HEK293T (cell line): ENCODE measurements at regions not wholly inside any gene's neighbourhood (a gene's known extent, or its start where the extent isn't known, plus 50 kb on each side); places are given as distances from the start of the nearest gene placed in this dataset.
"Not testable (repeated sequence)": the region's sequence is repeated elsewhere in the genome, so short reads cannot be mapped to it uniquely, and the experiment has no call there.

Experiments
- CTCF ChIA-PET: fragments of 350-600 bp; formaldehyde crosslinking; extraction: SDS; loops from one replicate; lab custom pipeline; 2021; ENCODE audit warnings: antibody characterized with exemption, inconsistent platforms; lab: Yijun Ruan, JAX
- POLR2A ChIA-PET: fragments of 350-600 bp; formaldehyde crosslinking; extraction: SDS; loops from one replicate; lab custom pipeline; 2020; ENCODE audit warnings: antibody characterized with exemption, inconsistent platforms; lab: Yijun Ruan, JAX
- DNase-seq: peaks from one replicate; pipeline ENCODE4 v3.0.0; 2012; ENCODE audit warnings: mixed read lengths; ENCODE audit errors: extremely low spot score
- ARNT ChIP-seq: fragments of 450-650 bp; IDR thresholded peaks from 2 replicates; pipeline ENCODE4 v1.6.1; 2017; ENCODE audit warnings: mild to moderate bottlenecking
- BHLHE40 ChIP-seq: fragments of 450-650 bp; IDR thresholded peaks from 2 replicates; pipeline ENCODE4 v1.6.1; 2016; ENCODE audit warnings: mild to moderate bottlenecking, moderate library complexity, borderline replicate concordance
- CTBP1 ChIP-seq: fragments of 450-650 bp; IDR thresholded peaks from 2 replicates; pipeline ENCODE4 v1.6.1; 2016; ENCODE audit warnings: borderline replicate concordance
- ELF4 ChIP-seq: fragments of 450-650 bp; IDR thresholded peaks from 2 replicates; pipeline ENCODE4 v1.6.1; 2017; ENCODE audit warnings: antibody characterized with exemption
- FOXA1 ChIP-seq: fragments of 450-650 bp; IDR thresholded peaks from 2 replicates; pipeline ENCODE4 v1.6.1; 2016; ENCODE audit warnings: mild to moderate bottlenecking
- FOXK2 ChIP-seq: fragments of 450-650 bp; IDR thresholded peaks from 2 replicates; pipeline ENCODE4 v1.6.1; 2016; ENCODE audit warnings: mild to moderate bottlenecking
- FOXM1 ChIP-seq: fragments of 450-650 bp; IDR thresholded peaks from 2 replicates; pipeline ENCODE4 v1.6.1; 2017; ENCODE audit warnings: mild to moderate bottlenecking, borderline replicate concordance
- HDGF ChIP-seq: fragments of 450-650 bp; IDR thresholded peaks from 2 replicates; pipeline ENCODE4 v1.6.1; 2017; ENCODE audit warnings: antibody characterized with exemption, borderline replicate concordance
- L3MBTL2 ChIP-seq: fragments of 450-650 bp; conservative IDR thresholded peaks from 2 replicates; pipeline ENCODE4 v1.6.1; 2016; ENCODE audit warnings: mild to moderate bottlenecking
- LEF1 ChIP-seq: fragments of 450-650 bp; IDR thresholded peaks from 2 replicates; pipeline ENCODE4 v1.6.1; 2017; ENCODE audit warnings: mild to moderate bottlenecking, borderline replicate concordance
- NFRKB ChIP-seq: fragments of 450-650 bp; IDR thresholded peaks from 2 replicates; pipeline ENCODE4 v1.6.1; 2016; ENCODE audit warnings: mild to moderate bottlenecking, moderate library complexity
- PKNOX1 ChIP-seq: fragments of 450-650 bp; IDR thresholded peaks from 2 replicates; pipeline ENCODE4 v1.6.1; 2016
- SP1 ChIP-seq: fragments of 450-650 bp; IDR thresholded peaks from 2 replicates; pipeline ENCODE4 v1.6.1; 2017
- SUZ12 ChIP-seq: fragments of 450-650 bp; IDR thresholded peaks from 2 replicates; pipeline ENCODE4 v1.6.1; 2016; ENCODE audit warnings: mild to moderate bottlenecking
- TARDBP ChIP-seq: fragments of 450-650 bp; IDR thresholded peaks from 2 replicates; pipeline ENCODE4 v1.6.1; 2016
- ZNF384 ChIP-seq: fragments of 450-650 bp; IDR thresholded peaks from 2 replicates; pipeline ENCODE4 v1.6.1; 2016

- ChIA-PET CTCF (no interaction called here), POLR2A (no interaction called here)
- DNase-seq, result no peak
- TF ChIP-seq L3MBTL2 (no peak), HDGF (no peak), SUZ12 (no peak), PKNOX1 (no peak), FOXK2 (no peak), ARNT (no peak), TARDBP (no peak), ELF4 (no peak), FOXA1 (no peak), BHLHE40 (no peak), LEF1 (no peak), SP1 (no peak), ZNF384 (no peak), CTBP1 (no peak), FOXM1 (no peak), NFRKB (no peak)
Observed at GRCh38 chr6:141824350-141824749, 308.4 kb upstream of the GJE1 start.

- CTCF ChIA-PET, POLR2A ChIA-PET, DNase-seq: not testable (repeated sequence)
Observed at GRCh38 chr6:141815039-141815438, 317.7 kb upstream of the GJE1 start.

GRCh38 chr6:141809901-141810300 is 322.8 kb upstream of the GJE1 start:
- ChIA-PET CTCF (no interaction called here), POLR2A (no interaction called here)
- TF ChIP-seq L3MBTL2 (no peak), HDGF (no peak), LEF1 (no peak), SUZ12 (no peak), CTBP1 (no peak), ELF4 (no peak), PKNOX1 (no peak), NFRKB (no peak), ARNT (no peak), FOXM1 (no peak), FOXA1 (no peak), FOXK2 (no peak), BHLHE40 (no peak), ZNF384 (no peak), TARDBP (no peak), SP1 (no peak)
- DNase-seq, result no peak

GRCh38 chr6:141808662-141809061 is 324.1 kb upstream of the GJE1 start:
- ChIA-PET POLR2A (no interaction called here), CTCF (no interaction called here)
- no peak for DNase-seq
- TF ChIP-seq ZNF384, result no peak
- no peak for TF ChIP-seq NFRKB

- DNase-seq, CTCF ChIA-PET, POLR2A ChIA-PET: not testable (repeated sequence)
Observed at GRCh38 chr6:141800973-141801372, 331.8 kb upstream of the GJE1 start.

- DNase-seq, result no peak
- POLR2A ChIA-PET, result no interaction called here
- TF ChIP-seq PKNOX1, result no peak
- no peak for TF ChIP-seq ARNT
- TF ChIP-seq ZNF384, result no peak
- no peak for TF ChIP-seq ELF4
- no peak for TF ChIP-seq FOXK2
- TF ChIP-seq SP1, result no peak
- no peak for TF ChIP-seq LEF1
- no peak for TF ChIP-seq FOXM1
- no peak for TF ChIP-seq CTBP1
- TF ChIP-seq SUZ12, result no peak
- no peak for TF ChIP-seq HDGF
- no peak for TF ChIP-seq L3MBTL2
- CTCF ChIA-PET, result no interaction called here
Observed at GRCh38 chr6:141790921-141791320, 341.8 kb upstream of the GJE1 start.

- DNase-seq, result no peak
- POLR2A ChIA-PET, result no interaction called here
- no peak for TF ChIP-seq SP1
- no peak for TF ChIP-seq PKNOX1
- no peak for TF ChIP-seq HDGF
- no peak for TF ChIP-seq LEF1
- TF ChIP-seq NFRKB, result no peak
- TF ChIP-seq CTBP1, result no peak
- no peak for TF ChIP-seq TARDBP
- no peak for TF ChIP-seq L3MBTL2
- TF ChIP-seq BHLHE40, result no peak
- TF ChIP-seq FOXK2, result no peak
- no peak for TF ChIP-seq ARNT
- TF ChIP-seq FOXA1, result no peak
- no peak for TF ChIP-seq ZNF384
- no peak for TF ChIP-seq FOXM1
- TF ChIP-seq ELF4, result no peak
- no peak for TF ChIP-seq SUZ12
- CTCF ChIA-PET, result no interaction called here
Observed at GRCh38 chr6:141788096-141788495, 344.6 kb upstream of the GJE1 start.
